ENCODE measurements at regions not wholly inside any gene's neighbourhood (a gene's known extent, or its start where the extent isn't known, plus 50 kb on each side); places are given as distances from the start of the nearest gene placed in this dataset.

DNA sequence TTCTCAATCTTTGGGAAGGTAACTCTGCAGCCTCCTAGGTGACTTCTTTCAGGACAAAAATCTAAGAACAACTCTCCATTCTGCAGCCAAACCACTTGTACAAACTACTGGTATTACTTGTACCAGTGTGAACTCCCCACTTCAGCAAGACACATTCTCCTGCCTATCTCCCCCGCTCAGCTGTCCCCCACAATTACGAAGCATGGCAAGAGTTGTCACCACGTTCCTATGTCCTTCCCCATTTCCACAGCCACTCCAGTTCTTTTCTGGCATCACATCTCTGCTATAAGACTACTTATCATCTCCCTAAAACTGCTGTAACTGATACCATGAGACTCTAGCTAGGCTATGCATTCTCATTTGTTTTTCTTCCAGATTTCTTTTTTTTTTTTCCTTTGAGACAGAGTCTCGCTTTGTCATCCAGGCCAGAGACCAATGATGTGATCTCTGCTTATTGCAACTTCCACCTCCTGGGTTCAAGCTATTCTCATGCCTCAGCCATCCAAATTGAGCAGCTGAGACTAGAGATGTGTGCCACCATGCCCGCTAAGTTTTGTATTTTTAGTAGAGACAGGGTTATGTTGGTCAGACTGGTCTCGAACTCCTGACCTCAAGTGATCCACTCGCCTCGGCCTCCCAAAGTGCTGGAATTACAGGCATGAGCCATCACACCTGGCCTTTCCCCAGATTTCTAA, 71.9 kb upstream of the CDON start:
- Histone ChIP-seq H2BK120ac (ENCODE audit: low read depth, low read length) (no peak overlapping the region), H3K18ac (ENCODE audit: low read depth, low read length) (no peak overlapping the region), H4K8ac (ENCODE audit: low read depth in 2 of 2, low read length in 2 of 2) (no peak overlapping the region), H3K4me1 (ENCODE audit: control insufficient read depth, insufficient read depth, low read length) (peaks cover 8% of the 10 kb centered on the region; the same call in 1 of the 2 replicates), H3K23ac (ENCODE audit: low read depth, low read length) (no peak overlapping the region), H3K4me2 (ENCODE audit: low read depth, low read length) (no peak overlapping the region), H3K9me3 (ENCODE audit: control insufficient read depth, insufficient read depth, low read length) (no peaks in the 10 kb centered on the region), H2BK5ac (ENCODE audit: low read depth, low read length, poor library complexity, severe bottlenecking) (no peak overlapping the region), H3K27ac (ENCODE audit: insufficient read depth, low read length) (no peak overlapping the region), H3K56ac (ENCODE audit: extremely low read depth, insufficient read depth, low read length) (no peak overlapping the region), H2BK15ac (ENCODE audit: low read depth, low read length) (no peak overlapping the region), H4K20me1 (ENCODE audit: insufficient read depth, low read length) (no peaks in the 10 kb centered on the region), H3K9me1 (ENCODE audit: insufficient read depth, low read length) (0 out of 2 replicates have a peak, but pooled peaks cover 3% of the 10 kb centered on the region), H2BK20ac (ENCODE audit: low read depth, low read length) (no peak overlapping the region), H2AK5ac (ENCODE audit: low read depth, low read length) (no peak overlapping the region), H4K5ac (ENCODE audit: low read depth, low read length) (no peak overlapping the region), H3K27me3 (ENCODE audit: control insufficient read depth, insufficient read depth, low read length) (peaks cover 80% of the 10 kb centered on the region), H2AFZ (replicated peaks; ENCODE audit: low read length, poor library complexity) (no peak overlapping the region), H3K4ac (ENCODE audit: low read depth, low read length) (no peak overlapping the region), H3K79me1 (ENCODE audit: low read depth in 1 of 2, low read length in 2 of 2) (no peaks in the 10 kb centered on the region), H3K9ac (ENCODE audit: low read depth, low read length) (no peak overlapping the region), H3K36me3 (ENCODE audit: control insufficient read depth, insufficient read depth, low read length) (no peaks in the 10 kb centered on the region), H4K91ac (ENCODE audit: insufficient read depth, low read depth, low read length) (no peak overlapping the region), H2AK9ac (replicated peaks; ENCODE audit: low read depth, low read length, poor library complexity) (no peak overlapping the region), H3K4me3 (ENCODE audit: insufficient read depth, low read depth, low read length) (no peak overlapping the region), H3K14ac (replicated peaks; ENCODE audit: low read depth, low read length) (no peak overlapping the region)
- DNase-seq (no peak), ATAC-seq (ENCODE audit: low read depth) (no peak)
- 59% methylated on average over 5 of the region's 8 CpGs; no CpG with 5 or more reads in 1 of the 2 experiments for WGBS, 2 experiments (ENCODE audit: extremely low coverage in 2 of 2, insufficient read length in 1 of 2)
- dilution Hi-C loops (cut with HindIII; ENCODE audit: low sequenced_read_pairs, unreplicated experiment) (no loop called here), intact Hi-C loops (cut with micrococcal nuclease) (no loop called here), in situ Hi-C loops (cut with MboI; ENCODE audit: low sequenced_read_pairs) (no loop called here)
- TF ChIP-seq CEBPB (IDR thresholded peaks at IDR 0.05; ENCODE audit: low read depth, low read length), result no peak
- TF ChIP-seq MXI1 (IDR thresholded peaks at IDR 0.05; ENCODE audit: borderline replicate concordance, low read depth, low read length), result no peak
- no peak for TF ChIP-seq MAZ (IDR thresholded peaks at IDR 0.05; ENCODE audit: borderline replicate concordance, low read depth, low read length)
- CTCF ChIA-PET, result no interaction called here
- POLR2A ChIA-PET (ENCODE audit: unreplicated experiment), result no interaction called here
- no TSS peak for BruUV-seq (replicated peaks)
